IMR-90 (cell line): ENCODE measurements at regions not wholly inside any gene's neighbourhood (a gene's known extent, or its start where the extent isn't known, plus 50 kb on each side); places are given as distances from the start of the nearest gene placed in this dataset.

Experiments
- CEBPB ChIP-seq: IDR thresholded peaks from 2 replicates; pipeline ENCODE4 v1.6.1; 2012; ENCODE audit warnings: low read depth, low read length, improper control_type of control experiment
- MXI1 ChIP-seq: IDR thresholded peaks from 2 replicates; pipeline ENCODE4 v1.6.1; 2012; ENCODE audit warnings: low read depth, mild to moderate bottlenecking, low read length, moderate library complexity, borderline replicate concordance
- RFX5 ChIP-seq: IDR thresholded peaks from 2 replicates; pipeline ENCODE4 v1.8.0; 2012; ENCODE audit warnings: low read depth, mild to moderate bottlenecking, low read length, moderate library complexity
- SMC3 ChIP-seq: fragments of 150-350 bp; IDR thresholded peaks from 2 replicates; pipeline ENCODE4 v1.6.1; 2016; ENCODE audit warnings: low read depth, mild to moderate bottlenecking, antibody characterized with exemption, low read length, moderate library complexity
- TF ChIP-seq, protein P1 (sequence below): conservative IDR thresholded peaks from 2 replicates; pipeline ENCODE4 v1.5.1; 2012; ENCODE audit warnings: mild to moderate bottlenecking, low read depth, low read length, improper control_type of control experiment
- TF ChIP-seq, protein P2 (sequence below): fragments of 150-350 bp; IDR thresholded peaks from 2 replicates; pipeline ENCODE4 v1.6.1; 2017; ENCODE audit warnings: mild to moderate bottlenecking, antibody characterized with exemption, low read length, low read depth

DNA sequence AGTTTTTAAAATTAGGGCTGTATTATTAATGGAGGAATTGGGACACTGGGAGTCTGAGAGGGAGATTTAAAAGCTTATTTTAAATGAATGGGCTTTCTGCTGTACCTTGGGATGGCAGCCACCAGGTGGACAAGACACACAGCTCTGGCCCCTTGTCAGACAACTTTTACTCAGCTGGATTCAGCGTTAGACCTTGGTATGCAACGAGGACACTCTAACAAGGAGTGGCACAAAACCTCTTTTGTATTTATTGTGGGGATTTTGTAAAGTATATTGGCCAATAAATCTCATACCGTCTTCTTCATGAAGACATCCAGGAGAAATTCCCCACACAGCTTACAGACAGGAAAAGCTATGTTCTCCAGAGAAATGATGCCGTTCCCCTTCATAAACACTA is 105.7 kb downstream of the LCA5 start:
- TF ChIP-seq MXI1, result no peak
- TF ChIP-seq, protein P1, sequence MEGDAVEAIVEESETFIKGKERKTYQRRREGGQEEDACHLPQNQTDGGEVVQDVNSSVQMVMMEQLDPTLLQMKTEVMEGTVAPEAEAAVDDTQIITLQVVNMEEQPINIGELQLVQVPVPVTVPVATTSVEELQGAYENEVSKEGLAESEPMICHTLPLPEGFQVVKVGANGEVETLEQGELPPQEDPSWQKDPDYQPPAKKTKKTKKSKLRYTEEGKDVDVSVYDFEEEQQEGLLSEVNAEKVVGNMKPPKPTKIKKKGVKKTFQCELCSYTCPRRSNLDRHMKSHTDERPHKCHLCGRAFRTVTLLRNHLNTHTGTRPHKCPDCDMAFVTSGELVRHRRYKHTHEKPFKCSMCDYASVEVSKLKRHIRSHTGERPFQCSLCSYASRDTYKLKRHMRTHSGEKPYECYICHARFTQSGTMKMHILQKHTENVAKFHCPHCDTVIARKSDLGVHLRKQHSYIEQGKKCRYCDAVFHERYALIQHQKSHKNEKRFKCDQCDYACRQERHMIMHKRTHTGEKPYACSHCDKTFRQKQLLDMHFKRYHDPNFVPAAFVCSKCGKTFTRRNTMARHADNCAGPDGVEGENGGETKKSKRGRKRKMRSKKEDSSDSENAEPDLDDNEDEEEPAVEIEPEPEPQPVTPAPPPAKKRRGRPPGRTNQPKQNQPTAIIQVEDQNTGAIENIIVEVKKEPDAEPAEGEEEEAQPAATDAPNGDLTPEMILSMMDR, result no peak
- TF ChIP-seq CEBPB, result no peak
- TF ChIP-seq SMC3, result no peak
- no peak for TF ChIP-seq RFX5
- TF ChIP-seq, protein P2, sequence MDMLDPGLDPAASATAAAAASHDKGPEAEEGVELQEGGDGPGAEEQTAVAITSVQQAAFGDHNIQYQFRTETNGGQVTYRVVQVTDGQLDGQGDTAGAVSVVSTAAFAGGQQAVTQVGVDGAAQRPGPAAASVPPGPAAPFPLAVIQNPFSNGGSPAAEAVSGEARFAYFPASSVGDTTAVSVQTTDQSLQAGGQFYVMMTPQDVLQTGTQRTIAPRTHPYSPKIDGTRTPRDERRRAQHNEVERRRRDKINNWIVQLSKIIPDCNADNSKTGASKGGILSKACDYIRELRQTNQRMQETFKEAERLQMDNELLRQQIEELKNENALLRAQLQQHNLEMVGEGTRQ, result no peak
